ENCODE measurements at regions not wholly inside any gene's neighbourhood (a gene's known extent, or its start where the extent isn't known, plus 50 kb on each side); places are given as distances from the start of the nearest gene placed in this dataset.

DNA sequence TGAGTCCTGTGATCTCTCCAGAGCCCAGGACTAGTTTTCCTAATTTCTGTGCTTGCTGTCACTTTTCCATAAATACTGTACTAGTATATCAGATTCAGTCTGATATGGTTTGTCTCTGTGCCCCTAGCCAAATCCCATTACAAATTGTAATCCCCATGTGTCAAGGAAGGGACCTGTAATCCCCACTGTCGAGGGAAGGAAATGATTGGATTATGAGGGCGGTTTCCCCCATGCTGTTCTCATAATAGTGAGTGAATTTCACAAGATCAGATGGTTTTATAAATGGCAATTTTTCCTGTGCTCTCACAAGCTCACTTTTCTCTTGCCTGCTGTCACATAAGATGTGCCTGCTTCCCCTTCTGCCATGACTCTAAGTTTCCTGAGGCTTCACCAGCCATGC is 54.8 kb upstream of the IFRD1 start:
- DNase-seq: no peak

DNA sequence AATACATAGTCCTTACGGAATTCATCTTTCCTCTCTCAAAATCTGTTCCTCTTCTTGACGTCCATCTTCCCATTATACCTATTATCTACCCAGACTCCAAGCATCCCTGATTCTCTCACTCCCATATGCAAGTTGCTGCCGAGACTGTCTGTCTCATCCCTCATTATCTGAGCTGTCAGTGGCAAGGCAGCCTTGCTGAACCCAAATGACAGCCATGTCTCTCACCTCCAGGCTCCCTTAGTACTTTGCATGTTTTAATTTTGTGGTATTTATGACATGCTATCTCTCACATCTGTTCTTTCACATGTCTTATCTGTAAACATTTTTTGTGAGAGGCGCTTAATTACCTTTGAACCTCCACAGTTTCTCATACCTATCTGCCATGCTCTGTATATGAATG is 54.4 kb upstream of the IFRD1 start:
- no peak for DNase-seq

DNA sequence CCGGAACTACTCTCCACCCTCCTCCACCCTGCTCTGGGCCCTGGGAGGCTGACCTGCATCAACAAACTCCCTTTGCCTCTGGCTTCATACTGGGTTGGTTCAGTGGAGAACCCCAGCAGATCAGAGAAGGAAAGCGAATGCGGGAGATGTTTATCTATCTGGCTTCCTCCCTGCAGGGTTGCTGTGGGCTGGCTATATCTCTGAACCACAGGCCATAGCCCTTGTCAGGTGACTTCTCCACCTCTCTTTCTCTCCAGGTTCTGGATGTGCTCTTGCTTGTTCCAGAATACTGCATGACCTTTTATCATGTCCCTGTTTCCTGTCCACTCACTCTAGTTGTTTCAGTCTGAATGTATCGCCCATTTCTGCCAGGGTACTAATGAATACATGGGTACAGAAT is 51.7 kb upstream of the IFRD1 start:
- DNase-seq: peak; percentile 66

DNA sequence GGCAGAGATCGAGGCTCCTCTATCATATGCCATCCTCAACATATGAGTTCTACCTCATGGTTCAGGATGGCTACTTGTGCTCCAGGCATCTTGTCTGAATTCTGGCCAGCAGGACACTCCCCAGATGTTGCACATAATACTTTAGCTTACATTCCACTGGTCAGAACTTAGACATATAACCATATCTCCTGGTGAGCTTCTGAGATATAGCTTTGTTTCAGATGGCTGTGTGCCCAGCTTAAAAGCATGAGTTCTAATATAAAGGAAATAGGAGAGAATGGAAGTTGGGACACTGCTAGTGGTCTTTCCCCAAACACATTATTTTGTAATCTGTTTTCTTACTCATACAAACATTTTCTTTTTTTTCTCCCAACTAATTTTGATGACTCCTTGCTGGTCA is 50.8 kb upstream of the IFRD1 start:
- DNase-seq: no peak

- DNase-seq: no peak
Measured at GRCh38 chr7:112400141-112400540, 50.1 kb upstream of the IFRD1 start.

All from islet precursor cell (in vitro differentiated cells).